ES-I3 (cell line): ENCODE measurements at regions not wholly inside any gene's neighbourhood (a gene's known extent, or its start where the extent isn't known, plus 50 kb on each side); places are given as distances from the start of the nearest gene placed in this dataset.

ENCODE experiments used
- H3K36me3 ChIP-seq: 2 replicates; pipeline ENCODE4 v1.6.1; 2013; ENCODE audit warnings: mild to moderate bottlenecking, low read length, control low read depth, moderate library complexity; ENCODE audit not compliant: insufficient read depth
- H3K4me1 ChIP-seq: 2 replicates; pipeline ENCODE4 v1.6.1; 2013; ENCODE audit warnings: mild to moderate bottlenecking, control low read depth, low read length; ENCODE audit not compliant: insufficient read depth
- H3K9ac ChIP-seq: 2 replicates; pipeline ENCODE4 v1.6.1; 2013; ENCODE audit warnings: low read depth, mild to moderate bottlenecking, low read length, moderate library complexity
- H3K9me3 ChIP-seq: 2 replicates; pipeline ENCODE4 v1.6.1; 2013; ENCODE audit warnings: mild to moderate bottlenecking, low read length, moderate library complexity; ENCODE audit not compliant: control insufficient read depth, insufficient read depth

DNA sequence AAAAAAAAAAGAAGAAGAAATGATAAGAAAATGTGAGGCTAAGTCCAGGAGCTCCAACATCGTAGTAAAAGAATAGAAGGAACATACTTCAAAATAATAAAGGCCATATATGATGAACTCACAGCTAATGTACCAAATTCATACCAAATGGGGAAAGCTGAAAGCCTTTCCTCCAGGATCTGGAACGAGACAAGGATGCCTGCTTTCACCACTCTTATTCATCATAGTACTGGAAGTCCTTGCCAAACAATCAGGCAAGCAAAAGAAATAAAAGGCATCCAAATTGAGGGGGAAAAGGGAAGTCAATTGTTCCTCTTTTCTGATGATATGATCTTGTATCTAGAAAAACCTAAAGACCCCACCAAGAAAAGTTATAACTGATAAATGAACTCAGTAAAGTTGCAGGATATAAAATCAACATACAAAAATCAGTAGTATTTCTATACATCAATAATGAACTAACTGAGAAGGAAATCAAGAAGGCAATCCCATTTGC, 170.6 kb downstream of the METTL4 start:
- H3K9ac ChIP-seq, result no peak overlapping the region
- no peaks in the 10 kb centered on the region for H3K4me1 ChIP-seq
- H3K36me3 ChIP-seq, result no peaks in the 10 kb centered on the region
- no peaks in the 10 kb centered on the region for H3K9me3 ChIP-seq

DNA sequence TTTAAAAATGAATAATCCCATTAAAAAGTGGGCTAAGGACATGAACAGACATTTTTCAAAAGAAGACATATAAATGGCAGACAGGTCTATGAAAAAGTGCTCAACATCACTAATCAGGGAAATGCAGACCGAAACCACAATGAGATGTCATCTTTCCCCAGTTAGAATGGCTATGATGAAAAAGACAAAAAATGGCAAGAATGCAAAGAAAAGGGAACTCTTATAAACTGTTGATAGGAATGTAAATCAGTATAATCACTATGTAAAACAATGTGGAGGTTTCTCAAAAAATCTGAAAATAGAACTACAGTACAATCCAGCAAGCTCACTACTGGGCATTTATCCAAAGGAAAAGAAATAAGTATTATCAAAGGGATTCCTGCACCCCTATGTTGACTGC, 169.2 kb downstream of the METTL4 start:
- no peak overlapping the region for H3K9ac ChIP-seq
- H3K4me1 ChIP-seq, result no peaks in the 10 kb centered on the region
- H3K9me3 ChIP-seq, result no peaks in the 10 kb centered on the region
- no peaks in the 10 kb centered on the region for H3K36me3 ChIP-seq

DNA sequence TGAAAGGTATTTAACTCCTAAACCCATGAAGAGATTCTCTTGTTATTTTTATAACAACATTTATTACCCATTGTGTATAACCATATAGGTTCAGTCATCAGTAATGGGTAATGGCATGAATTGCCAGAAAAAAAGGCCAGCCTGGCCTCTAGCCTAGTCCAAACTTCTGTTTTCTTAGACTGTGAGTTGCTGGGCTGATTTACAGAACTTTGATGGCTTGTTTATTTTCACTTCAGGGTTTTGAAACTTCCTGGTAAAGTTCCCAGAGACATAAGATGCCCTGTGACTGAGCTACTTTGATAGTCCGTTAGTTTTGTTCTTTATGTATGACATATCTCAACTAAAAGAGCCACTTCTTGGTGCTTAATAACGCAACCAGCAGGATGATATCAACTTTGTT, 164.8 kb downstream of the METTL4 start:
- Histone ChIP-seq H3K36me3 (no peaks in the 10 kb centered on the region), H3K4me1 (no peaks in the 10 kb centered on the region), H3K9me3 (no peaks in the 10 kb centered on the region), H3K9ac (no peak overlapping the region)

GRCh38 chr18:2407961-2408360, 163.3 kb downstream of the METTL4 start:
- Histone ChIP-seq H3K9ac (no peak overlapping the region), H3K4me1 (no peaks in the 10 kb centered on the region), H3K36me3 (no peaks in the 10 kb centered on the region), H3K9me3 (no peaks in the 10 kb centered on the region)

DNA sequence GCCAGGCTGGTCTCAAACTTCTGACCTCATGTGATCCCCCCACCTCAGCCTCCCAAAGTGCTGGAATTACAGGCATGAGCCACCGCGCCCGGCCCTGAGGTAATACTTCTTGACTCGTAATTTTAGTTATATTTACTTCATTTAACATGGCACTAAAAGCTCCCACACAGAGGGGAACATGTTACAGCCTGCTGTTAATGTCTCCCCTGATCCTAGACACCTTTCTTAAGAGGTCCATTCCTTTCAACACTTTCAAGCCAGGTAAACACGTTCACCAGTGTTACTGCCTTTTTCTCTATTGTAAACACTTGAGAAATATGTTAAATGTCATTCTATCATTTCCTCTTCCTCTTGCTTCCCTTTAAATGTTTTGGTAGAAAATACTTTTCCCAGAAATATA, 161.4 kb downstream of the METTL4 start:
- no peaks in the 10 kb centered on the region for H3K36me3 ChIP-seq
- H3K4me1 ChIP-seq, result no peaks in the 10 kb centered on the region
- H3K9ac ChIP-seq, result no peak overlapping the region
- no peaks in the 10 kb centered on the region for H3K9me3 ChIP-seq

GRCh38 chr18:2410688-2411087, 160.6 kb downstream of the METTL4 start:
- H3K9ac ChIP-seq, result no peak overlapping the region
- no peaks in the 10 kb centered on the region for H3K9me3 ChIP-seq
- no peaks in the 10 kb centered on the region for H3K36me3 ChIP-seq
- H3K4me1 ChIP-seq, result no peaks in the 10 kb centered on the region

DNA sequence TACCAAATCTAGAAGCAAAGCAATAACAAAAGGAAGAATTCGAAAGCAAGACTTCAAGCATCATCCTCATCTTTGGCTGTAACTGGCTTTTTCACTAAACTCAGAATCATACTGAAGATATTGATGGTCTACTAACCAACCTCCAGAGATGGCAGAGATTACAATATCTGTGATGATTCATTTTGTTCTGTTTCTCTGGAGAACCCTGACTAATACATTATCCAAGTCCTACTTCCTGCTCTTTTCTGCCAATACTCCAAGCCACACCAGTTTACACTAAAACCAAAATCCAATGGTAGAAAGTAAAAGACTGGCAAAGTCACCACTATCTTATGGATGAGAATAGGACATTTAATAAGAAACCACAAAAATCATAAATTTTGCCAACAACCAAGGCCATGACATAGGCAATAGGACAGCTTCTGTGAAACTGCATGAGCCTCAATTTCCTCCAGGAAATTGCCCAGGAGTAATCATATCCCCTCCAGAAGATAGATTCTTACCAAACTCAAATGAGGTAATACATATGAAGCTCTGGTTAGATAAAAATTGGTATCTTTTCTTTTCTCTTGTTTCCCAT, 159.8 kb downstream of the METTL4 start:
- Histone ChIP-seq H3K9me3 (no peaks in the 10 kb centered on the region), H3K9ac (no peak overlapping the region), H3K36me3 (no peaks in the 10 kb centered on the region), H3K4me1 (no peaks in the 10 kb centered on the region)

GRCh38 chr18:2412281-2412680, 159.0 kb downstream of the METTL4 start:
- Histone ChIP-seq H3K4me1 (no peaks in the 10 kb centered on the region), H3K9me3 (no peaks in the 10 kb centered on the region), H3K9ac (no peak overlapping the region), H3K36me3 (no peaks in the 10 kb centered on the region)

- Histone ChIP-seq H3K9me3 (no peaks in the 10 kb centered on the region), H3K36me3 (no peaks in the 10 kb centered on the region), H3K9ac (no peak overlapping the region)
Observed at GRCh38 chr18:2412996-2413751, 158.1 kb downstream of the METTL4 start.

DNA sequence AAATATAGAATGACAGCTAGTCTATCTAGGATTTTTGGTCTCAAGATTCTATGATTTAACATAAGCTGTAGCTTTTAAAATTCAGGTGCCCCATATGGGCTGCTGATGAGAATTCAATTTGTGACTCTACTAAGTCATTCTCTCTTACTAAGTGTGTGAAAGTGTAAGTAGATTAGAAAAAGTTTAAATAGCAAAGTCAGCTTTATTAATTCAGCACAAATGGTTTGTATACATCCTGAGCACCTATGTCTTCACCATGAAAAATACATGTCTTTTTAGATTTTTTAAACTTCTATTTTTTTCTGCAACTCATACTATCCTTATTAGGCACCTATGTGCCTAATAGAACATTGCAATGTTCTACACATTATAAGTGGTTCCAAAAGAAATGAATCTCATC, 157.1 kb downstream of the METTL4 start:
- Histone ChIP-seq H3K9ac (no peak overlapping the region), H3K36me3 (no peaks in the 10 kb centered on the region), H3K4me1 (no peaks in the 10 kb centered on the region), H3K9me3 (no peaks in the 10 kb centered on the region)

More at GRCh38 chr18:2412996-2413751, 158.1 kb downstream of the METTL4 start:
- no peaks in the 10 kb centered on the region for H3K4me1 ChIP-seq

GRCh38 chr18:2415656-2416055, 155.6 kb downstream of the METTL4 start:
- no peak overlapping the region for H3K9ac ChIP-seq
- H3K9me3 ChIP-seq, result no peaks in the 10 kb centered on the region
- no peaks in the 10 kb centered on the region for H3K36me3 ChIP-seq
- no peaks in the 10 kb centered on the region for H3K4me1 ChIP-seq

- Histone ChIP-seq H3K9ac (no peak overlapping the region), H3K36me3 (no peaks in the 10 kb centered on the region), H3K4me1 (no peaks in the 10 kb centered on the region), H3K9me3 (no peaks in the 10 kb centered on the region)
Observed at GRCh38 chr18:2417861-2418610, 153.3 kb downstream of the METTL4 start.

GRCh38 chr18:2420367-2420766, 150.9 kb downstream of the METTL4 start:
- H3K36me3 ChIP-seq, result no peaks in the 10 kb centered on the region
- H3K9me3 ChIP-seq, result no peaks in the 10 kb centered on the region
- no peak overlapping the region for H3K9ac ChIP-seq
- no peaks in the 10 kb centered on the region for H3K4me1 ChIP-seq

- Histone ChIP-seq H3K9ac (no peak overlapping the region), H3K36me3 (no peaks in the 10 kb centered on the region), H3K9me3 (no peaks in the 10 kb centered on the region), H3K4me1 (no peaks in the 10 kb centered on the region)
Observed at GRCh38 chr18:2423761-2424160, 147.5 kb downstream of the METTL4 start.

DNA sequence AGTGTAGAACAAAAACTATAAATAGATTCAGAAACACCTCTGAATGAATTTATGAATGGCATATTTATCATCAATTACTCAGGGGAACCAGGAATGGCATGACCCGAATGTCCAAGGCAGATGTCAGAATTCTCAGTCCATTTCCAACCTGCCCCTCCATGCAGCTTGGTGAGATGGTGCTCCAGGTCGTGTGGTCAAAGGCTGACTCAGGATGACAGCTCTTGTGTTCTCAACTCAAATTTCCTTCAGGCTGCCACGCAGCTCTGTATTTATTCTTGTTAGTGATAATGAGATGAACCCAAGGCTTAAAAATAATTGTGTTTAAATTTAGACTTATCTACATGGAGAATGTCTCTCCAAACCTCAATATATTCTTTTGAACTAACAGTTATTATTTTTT, 146.9 kb downstream of the METTL4 start:
- H3K36me3 ChIP-seq, result no peaks in the 10 kb centered on the region
- H3K9me3 ChIP-seq, result no peaks in the 10 kb centered on the region
- H3K9ac ChIP-seq, result no peak overlapping the region
- no peaks in the 10 kb centered on the region for H3K4me1 ChIP-seq
